Osteocyte (in vitro differentiated cells): ENCODE measurements at regions not wholly inside any gene's neighbourhood (a gene's known extent, or its start where the extent isn't known, plus 50 kb on each side); places are given as distances from the start of the nearest gene placed in this dataset.

Experiments
- DNase-seq: peaks from one replicate; pipeline ENCODE4 v3.0.0; 2021; ENCODE audit warnings: mixed read lengths; ENCODE audit not compliant: unreplicated experiment; ENCODE audit errors: extremely low spot score
- H3K27ac Mint-ChIP-seq: one replicate; pipeline ENCODE4 v1.8.0; 2021; ENCODE audit warnings: mild to moderate bottlenecking, mixed read lengths; ENCODE audit not compliant: unreplicated experiment
- H3K27me3 Mint-ChIP-seq: one replicate; pipeline ENCODE4 v1.8.0; 2021; ENCODE audit warnings: mixed read lengths; ENCODE audit not compliant: unreplicated experiment
- H3K36me3 Mint-ChIP-seq: one replicate; pipeline ENCODE4 v1.8.0; 2021; ENCODE audit warnings: mixed read lengths; ENCODE audit not compliant: unreplicated experiment
- H3K4me1 Mint-ChIP-seq: one replicate; pipeline ENCODE4 v1.8.0; 2021; ENCODE audit warnings: mixed read lengths; ENCODE audit not compliant: unreplicated experiment
- H3K4me3 Mint-ChIP-seq: one replicate; pipeline ENCODE4 v1.8.0; 2021; ENCODE audit warnings: mild to moderate bottlenecking, moderate library complexity, mixed read lengths; ENCODE audit not compliant: unreplicated experiment
- H3K9me3 Mint-ChIP-seq: one replicate; pipeline ENCODE4 v1.8.0; 2021; ENCODE audit warnings: mixed read lengths; ENCODE audit not compliant: unreplicated experiment
- CTCF ChIP-seq: fragments of 200-600 bp; sonication (generic); IDR thresholded peaks from 2 replicates; pipeline ENCODE4 v1.5.0; 2021; ENCODE audit warnings: antibody characterized with exemption, mild to moderate bottlenecking, moderate library complexity

- TF ChIP-seq CTCF: no peak
- no peak overlapping the region for H3K4me3 Mint-ChIP-seq
- no peaks in the 10 kb centered on the region for H3K36me3 Mint-ChIP-seq
- DNase-seq: no peak
- peaks cover 5% of the 10 kb centered on the region for H3K9me3 Mint-ChIP-seq
- H3K27ac Mint-ChIP-seq: no peak overlapping the region
- no peaks in the 10 kb centered on the region for H3K27me3 Mint-ChIP-seq
- H3K4me1 Mint-ChIP-seq: no peaks in the 10 kb centered on the region
Observed at GRCh38 chr7:20862554-20862953, 75.9 kb upstream of the SP8 start.

GRCh38 chr7:20864221-20864620 lies 77.5 kb upstream of the SP8 start:
- Mint-ChIP-seq H3K4me3 (no peak overlapping the region), H3K27ac (no peak overlapping the region), H3K27me3 (no peaks in the 10 kb centered on the region), H3K9me3 (peaks cover 9% of the 10 kb centered on the region), H3K4me1 (no peaks in the 10 kb centered on the region), H3K36me3 (no peaks in the 10 kb centered on the region)
- no peak for TF ChIP-seq CTCF
- no peak for DNase-seq

- peaks cover 9% of the 10 kb centered on the region for H3K9me3 Mint-ChIP-seq
- DNase-seq: no peak
- no peak overlapping the region for H3K4me3 Mint-ChIP-seq
- H3K36me3 Mint-ChIP-seq: no peaks in the 10 kb centered on the region
- H3K27me3 Mint-ChIP-seq: no peaks in the 10 kb centered on the region
- no peaks in the 10 kb centered on the region for H3K4me1 Mint-ChIP-seq
- no peak for TF ChIP-seq CTCF
- H3K27ac Mint-ChIP-seq: no peak overlapping the region
Observed at GRCh38 chr7:20865684-20866083, 79.0 kb upstream of the SP8 start.

- no peaks in the 10 kb centered on the region for H3K36me3 Mint-ChIP-seq
- H3K4me1 Mint-ChIP-seq: no peaks in the 10 kb centered on the region
- H3K27me3 Mint-ChIP-seq: no peaks in the 10 kb centered on the region
- TF ChIP-seq CTCF: no peak
- peaks cover 8% of the 10 kb centered on the region for H3K9me3 Mint-ChIP-seq
- H3K4me3 Mint-ChIP-seq: no peak overlapping the region
- DNase-seq: no peak
- no peak overlapping the region for H3K27ac Mint-ChIP-seq
Observed at GRCh38 chr7:20870977-20871376, 84.3 kb upstream of the SP8 start.

DNA sequence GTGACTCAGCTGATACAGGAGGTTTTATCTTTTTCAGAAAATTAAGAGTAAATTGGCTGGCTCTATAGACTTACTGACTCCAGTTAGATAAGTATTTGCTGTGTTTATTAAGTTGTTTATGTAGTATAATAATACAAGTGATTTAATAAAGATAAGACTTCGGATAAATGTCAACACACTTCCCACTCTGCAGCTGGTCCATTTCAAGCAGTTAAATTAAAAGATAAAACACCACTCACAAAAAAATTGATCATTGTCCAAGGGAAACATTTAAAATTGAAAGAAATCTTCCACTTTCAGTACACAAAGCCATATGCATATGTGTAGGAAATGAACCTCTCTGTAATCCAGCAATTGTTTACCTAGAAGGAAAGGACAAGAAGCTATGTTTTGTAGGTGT lies 106.1 kb upstream of the SP8 start:
- no peak for TF ChIP-seq CTCF
- H3K36me3 Mint-ChIP-seq: no peaks in the 10 kb centered on the region
- no peaks in the 10 kb centered on the region for H3K27me3 Mint-ChIP-seq
- H3K27ac Mint-ChIP-seq: no peak overlapping the region
- no peaks in the 10 kb centered on the region for H3K4me1 Mint-ChIP-seq
- peaks cover 16% of the 10 kb centered on the region for H3K9me3 Mint-ChIP-seq
- DNase-seq: no peak
- no peak overlapping the region for H3K4me3 Mint-ChIP-seq
